Right lobe of liver (tissue), 6 donors: ENCODE measurements at regions not wholly inside any gene's neighbourhood (a gene's known extent, or its start where the extent isn't known, plus 50 kb on each side); places are given as distances from the start of the nearest gene placed in this dataset.
"Not testable (repeated sequence)": the region's sequence is repeated elsewhere in the genome, so short reads cannot be mapped to it uniquely, and the experiment has no call there.

Experiments used
- ATAC-seq, 4 donors: fragments of 200-7000 bp; cut with Tn5 transposase; one replicate each; pipeline ENCODE4 v1.9.1; 2020; ENCODE audit warnings: mild to moderate bottlenecking in 4 of 4, moderate library complexity in 4 of 4
- DNase-seq, 3 donors: peaks; one replicate each; pipeline ENCODE4 v3.0.0-alpha.2; 2020
- H3K27ac ChIP-seq, 3 donors: fragments of 200-600 bp; one replicate each; pipeline ENCODE4 v1.8.0; 2022
- H3K27me3 ChIP-seq, 2 donors: fragments of 200-600 bp; one replicate each; pipeline ENCODE4 v1.8.0; 2022
- H3K36me3 ChIP-seq, 4 donors: fragments of 200-600 bp; sonication (generic) in 1 of 4; one replicate each; pipeline versions ENCODE4 v1.5.1 to v1.8.0; 2017 to 2022; ENCODE audit warnings: control low read depth in 1 of 4
- H3K4me1 ChIP-seq, 4 donors: fragments of 200-600 bp; sonication (generic) in 1 of 4; one replicate each; pipeline versions ENCODE4 v1.5.1 to v1.8.0; 2017 to 2022; ENCODE audit warnings: control low read depth in 1 of 4
- H3K4me3 ChIP-seq, 3 donors: fragments of 200-600 bp; one replicate each; pipeline ENCODE4 v1.8.0; 2022
- H3K9me3 ChIP-seq, 4 donors: fragments of 200-600 bp; sonication (generic) in 1 of 4; one replicate each; pipeline versions ENCODE4 v1.5.1 to v1.8.0; 2017 to 2022; ENCODE audit warnings: control low read depth in 1 of 4
- CTCF ChIP-seq, 4 donors: fragments of 200-600 bp in 3 of 4; fragments of 450-650 bp in 1 of 4; IDR thresholded peaks; one replicate each; pipeline versions ENCODE4 v1.5.1 to v1.8.0; 2016 to 2022; ENCODE audit warnings: antibody characterized with exemption in 4 of 4, mild to moderate bottlenecking in 2 of 4
- POLR2A ChIP-seq: fragments of 450-650 bp; IDR thresholded peaks from one replicate; pipeline ENCODE4 v1.6.1; 2017; ENCODE audit warnings: antibody characterized with exemption, mild to moderate bottlenecking
- WGBS: methylation state at CpG from one replicate; pipeline ENCODE4 v1.1.6; 2018; ENCODE audit warnings: low coverage, low lambda C conversion rate; ENCODE audit not compliant: insufficient coverage; ENCODE audit errors: missing lambda C conversion rate; 5-methylcytosine and 5-hydroxymethylcytosine counted together
- intact Hi-C, 2 donors: fragments of 100-400 bp; cut with DNase I; formaldehyde crosslinking; loops; one replicate each; pipeline versions ENCODE4 v1.11.2 to v1.14.1; 2022
- donor health status: DM: no; HTN: yes; CAD: no.
- donor health status: DM: no; HTN: no; CAD: no.
- donor health status: DM: no; HTN: no; CAD: no.
- donor health status: DM: no; HTN: yes; CAD: no.
- donor health status: DM: no; HTN: yes; CAD: no.

GRCh38 chr3:115204475-115204874 is 57.4 kb upstream of the ZBTB20 start:
- no peaks in the 10 kb centered on the region for H3K27me3 ChIP-seq
- H3K4me1 ChIP-seq, result no peaks in the 10 kb centered on the region
- H3K36me3 ChIP-seq, result no peaks in the 10 kb centered on the region
- intact Hi-C loops, result no loop called here
- H3K9me3 ChIP-seq, result no peaks in the 10 kb centered on the region
- DNase-seq (no peak), ATAC-seq (peak; percentile 43 to 87 (median 54))
- H3K4me3 ChIP-seq, result no peak overlapping the region
- no peak for TF ChIP-seq POLR2A
- no peak overlapping the region for H3K27ac ChIP-seq

GRCh38 chr3:115208066-115208750 is 61.1 kb upstream of the ZBTB20 start:
- TF ChIP-seq CTCF (IDR thresholded peaks at IDR 0.05) (no peak), POLR2A (no peak)
- no peaks in the 10 kb centered on the region for H3K27me3 ChIP-seq
- H3K4me1 ChIP-seq, result no peaks in the 10 kb centered on the region
- H3K4me3 ChIP-seq, result no peak overlapping the region
- intact Hi-C loops, result no loop called here
- no peak overlapping the region for H3K27ac ChIP-seq
- no peaks in the 10 kb centered on the region for H3K36me3 ChIP-seq
- no peaks in the 10 kb centered on the region for H3K9me3 ChIP-seq
- ATAC-seq (no peak), DNase-seq (no peak)
- 69% methylated on average over 3 of the region's 3 CpGs for whole genome bisulfite sequencing

- no peak for TF ChIP-seq POLR2A
- no peak for TF ChIP-seq CTCF (IDR thresholded peaks at IDR 0.05)
- no peak overlapping the region for H3K27ac ChIP-seq
- H3K27me3 ChIP-seq, result no peaks in the 10 kb centered on the region
- no peak overlapping the region for H3K4me3 ChIP-seq
- DNase-seq, result no peak
- H3K4me1 ChIP-seq, result no peaks in the 10 kb centered on the region
- no peaks in the 10 kb centered on the region for H3K36me3 ChIP-seq
- no peak for ATAC-seq
- WGBS, result 37% methylated on average over 4 of the region's 4 CpGs
- no peaks in the 10 kb centered on the region for H3K9me3 ChIP-seq
- intact Hi-C loops, result no loop called here
These were observed 64.9 kb upstream of the ZBTB20 start for GRCh38 chr3:115211810-115212492.

GRCh38 chr3:115212615-115213014 is 65.5 kb upstream of the ZBTB20 start:
- no peaks in the 10 kb centered on the region for H3K9me3 ChIP-seq
- no peak for TF ChIP-seq POLR2A
- no peak for TF ChIP-seq CTCF (IDR thresholded peaks at IDR 0.05)
- intact Hi-C loops, result no loop called here
- no peak overlapping the region for H3K4me3 ChIP-seq
- DNase-seq (no peak), ATAC-seq (no peak)
- no peaks in the 10 kb centered on the region for H3K4me1 ChIP-seq
- H3K27ac ChIP-seq, result no peak overlapping the region
- no peaks in the 10 kb centered on the region for H3K36me3 ChIP-seq
- H3K27me3 ChIP-seq, result no peaks in the 10 kb centered on the region

GRCh38 chr3:115213052-115213451 is 66.0 kb upstream of the ZBTB20 start:
- H3K4me1 ChIP-seq, H3K9me3 ChIP-seq, DNase-seq, H3K4me3 ChIP-seq, intact Hi-C loops, ATAC-seq, H3K27me3 ChIP-seq, H3K27ac ChIP-seq, H3K36me3 ChIP-seq: not testable (repeated sequence)
- WGBS, result 82% methylated on average over 8 of the region's 8 CpGs
